ENCODE measurements at regions not wholly inside any gene's neighbourhood (a gene's known extent, or its start where the extent isn't known, plus 50 kb on each side); places are given as distances from the start of the nearest gene placed in this dataset.

DNA sequence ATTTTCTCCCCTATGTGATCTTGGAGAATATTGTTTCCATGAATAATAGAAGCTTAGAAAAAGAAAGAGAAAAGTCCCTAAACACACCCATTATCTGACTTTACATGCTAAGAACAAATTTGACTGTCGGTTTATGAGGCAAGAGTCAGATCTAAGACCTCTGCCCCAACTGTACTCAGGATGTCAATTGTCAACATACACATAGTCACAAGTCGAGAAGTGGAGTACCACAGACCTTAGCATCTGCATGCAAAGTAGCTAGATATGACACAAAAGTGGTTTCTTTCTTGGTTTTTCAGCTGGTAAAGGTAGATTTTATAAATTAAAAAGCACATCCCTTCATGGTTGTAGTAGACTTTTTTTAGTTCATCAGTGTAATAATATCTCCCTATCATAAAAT lies 97.2 kb upstream of the DPYD start:
- TF ChIP-seq, protein P1, sequence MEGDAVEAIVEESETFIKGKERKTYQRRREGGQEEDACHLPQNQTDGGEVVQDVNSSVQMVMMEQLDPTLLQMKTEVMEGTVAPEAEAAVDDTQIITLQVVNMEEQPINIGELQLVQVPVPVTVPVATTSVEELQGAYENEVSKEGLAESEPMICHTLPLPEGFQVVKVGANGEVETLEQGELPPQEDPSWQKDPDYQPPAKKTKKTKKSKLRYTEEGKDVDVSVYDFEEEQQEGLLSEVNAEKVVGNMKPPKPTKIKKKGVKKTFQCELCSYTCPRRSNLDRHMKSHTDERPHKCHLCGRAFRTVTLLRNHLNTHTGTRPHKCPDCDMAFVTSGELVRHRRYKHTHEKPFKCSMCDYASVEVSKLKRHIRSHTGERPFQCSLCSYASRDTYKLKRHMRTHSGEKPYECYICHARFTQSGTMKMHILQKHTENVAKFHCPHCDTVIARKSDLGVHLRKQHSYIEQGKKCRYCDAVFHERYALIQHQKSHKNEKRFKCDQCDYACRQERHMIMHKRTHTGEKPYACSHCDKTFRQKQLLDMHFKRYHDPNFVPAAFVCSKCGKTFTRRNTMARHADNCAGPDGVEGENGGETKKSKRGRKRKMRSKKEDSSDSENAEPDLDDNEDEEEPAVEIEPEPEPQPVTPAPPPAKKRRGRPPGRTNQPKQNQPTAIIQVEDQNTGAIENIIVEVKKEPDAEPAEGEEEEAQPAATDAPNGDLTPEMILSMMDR (IDR thresholded peaks at IDR 0.05; ENCODE audit: unreplicated experiment in 3 of 3), result no peak
- H3K27me3 Mint-ChIP-seq (ENCODE audit: low read depth), result no peaks in the 10 kb centered on the region
- H3K36me3 Mint-ChIP-seq (ENCODE audit: low read depth), result no peaks in the 10 kb centered on the region
- no peaks in the 10 kb centered on the region for H3K4me1 Mint-ChIP-seq
- H3K9me3 Mint-ChIP-seq, result no peaks in the 10 kb centered on the region
- H3K27ac Mint-ChIP-seq, result no peak overlapping the region
- H3K4me3 Mint-ChIP-seq, result no peak overlapping the region

DNA sequence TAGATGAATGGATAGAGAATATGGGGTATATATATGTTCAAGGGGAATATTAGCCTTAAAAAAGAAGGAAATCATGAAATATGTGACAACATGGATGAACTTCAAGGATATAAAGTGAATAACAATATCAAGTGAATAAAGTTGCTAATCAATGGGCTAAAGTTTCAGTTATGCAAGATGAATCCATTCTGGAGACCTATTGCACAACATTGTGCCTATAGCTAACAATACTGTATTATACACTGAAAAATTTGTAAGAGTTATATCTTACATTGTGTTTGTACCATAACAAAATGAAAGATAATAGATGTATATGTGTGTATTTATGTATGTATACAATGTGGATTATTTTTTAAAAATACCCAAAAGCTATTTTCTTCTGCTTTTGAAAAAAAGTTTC lies 96.3 kb upstream of the DPYD start:
- Mint-ChIP-seq H3K4me3 (no peak overlapping the region), H3K4me1 (no peaks in the 10 kb centered on the region), H3K27ac (no peak overlapping the region), H3K36me3 (ENCODE audit: low read depth) (no peaks in the 10 kb centered on the region), H3K9me3 (no peaks in the 10 kb centered on the region), H3K27me3 (ENCODE audit: low read depth) (peaks cover 3% of the 10 kb centered on the region)
- TF ChIP-seq, protein P1 (IDR thresholded peaks at IDR 0.05; ENCODE audit: unreplicated experiment in 3 of 3), result no peak

DNA sequence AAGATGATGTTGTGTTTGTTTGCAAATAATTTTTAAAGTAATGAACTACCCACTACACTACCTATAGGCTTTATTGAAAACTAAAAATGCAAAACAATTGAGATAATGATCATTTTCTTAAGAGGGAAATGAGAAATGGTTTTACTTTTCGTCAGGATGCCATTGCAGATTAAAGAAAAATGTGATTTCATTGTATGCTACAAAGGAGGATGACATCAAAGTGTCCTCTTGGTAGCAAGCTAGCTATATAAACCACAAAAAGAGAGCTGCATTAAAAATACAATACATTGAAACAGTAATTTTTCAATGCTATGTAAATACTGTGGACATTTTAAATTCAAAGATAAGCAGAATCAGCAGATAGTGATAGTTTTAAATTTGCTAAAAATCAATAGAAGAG lies 87.5 kb upstream of the DPYD start:
- Mint-ChIP-seq H3K4me3 (no peak overlapping the region), H3K27me3 (ENCODE audit: low read depth) (peaks cover 3% of the 10 kb centered on the region), H3K27ac (no peak overlapping the region), H3K4me1 (no peaks in the 10 kb centered on the region), H3K36me3 (ENCODE audit: low read depth) (no peaks in the 10 kb centered on the region), H3K9me3 (no peaks in the 10 kb centered on the region)
- TF ChIP-seq, protein P1 (IDR thresholded peaks at IDR 0.05; ENCODE audit: unreplicated experiment in 3 of 3), result no peak

DNA sequence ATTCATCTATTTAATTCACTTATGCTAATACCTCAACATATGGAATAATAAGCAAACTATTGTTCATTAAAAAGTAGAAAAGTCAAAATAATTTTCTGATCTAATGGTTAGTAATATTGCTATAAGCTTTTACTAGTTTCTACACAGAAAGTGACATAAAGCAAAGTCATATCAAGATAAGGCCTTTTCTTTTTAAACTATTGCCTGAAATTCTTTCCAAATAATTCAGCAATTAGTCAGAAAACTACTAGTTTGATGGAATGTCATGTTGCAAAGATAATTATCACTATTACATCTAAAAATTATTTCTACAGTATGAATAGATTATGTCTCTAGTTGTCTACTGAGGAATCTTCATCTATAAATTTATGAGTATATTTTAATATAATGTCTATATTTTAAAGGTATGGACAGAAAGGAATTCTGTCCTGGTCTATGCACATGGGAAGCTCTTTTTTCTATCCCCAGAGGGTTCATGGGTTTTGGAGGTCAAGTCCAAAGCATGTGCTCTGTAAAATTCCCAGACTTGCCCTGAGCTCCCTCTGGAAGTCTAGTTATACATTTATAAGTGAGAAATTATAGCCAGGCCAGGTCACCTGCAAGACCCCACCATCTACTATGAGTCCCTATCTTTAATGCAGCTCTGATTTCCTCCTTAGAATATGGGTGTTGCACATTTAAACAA lies 84.6 kb upstream of the DPYD start:
- H3K27me3 Mint-ChIP-seq (ENCODE audit: low read depth), result no peaks in the 10 kb centered on the region
- no peaks in the 10 kb centered on the region for H3K9me3 Mint-ChIP-seq
- H3K4me1 Mint-ChIP-seq, result no peaks in the 10 kb centered on the region
- H3K4me3 Mint-ChIP-seq, result no peak overlapping the region
- no peaks in the 10 kb centered on the region for H3K36me3 Mint-ChIP-seq (ENCODE audit: low read depth)
- peak overlapping the region in 1 of 3 experiments; percentile 57 for H3K27ac Mint-ChIP-seq
- TF ChIP-seq, protein P1 (IDR thresholded peaks at IDR 0.05; ENCODE audit: unreplicated experiment in 3 of 3), result no peak

DNA sequence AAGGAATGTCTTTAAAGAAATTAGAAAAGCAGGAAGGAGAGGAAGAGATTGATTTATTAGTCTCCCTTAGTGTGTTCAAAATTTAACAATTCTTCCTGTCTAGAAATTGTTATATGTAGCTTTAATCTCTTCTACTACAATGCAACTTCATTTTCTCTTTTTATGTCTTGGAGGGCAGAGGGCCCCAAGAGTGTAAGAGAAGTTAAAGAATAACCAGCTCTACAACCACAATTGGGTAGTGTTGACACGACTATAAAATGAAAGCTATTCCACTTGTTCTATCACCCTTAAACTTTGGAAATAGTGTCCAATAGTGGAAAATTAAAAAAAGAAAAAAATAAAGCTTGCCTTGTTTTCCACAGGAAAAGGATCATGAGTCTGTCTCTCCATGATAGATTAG lies 82.6 kb upstream of the DPYD start:
- H3K27ac Mint-ChIP-seq, result peak overlapping the region in 1 of 3 experiments; percentile 50
- no peak overlapping the region for H3K4me3 Mint-ChIP-seq
- TF ChIP-seq, protein P1 (IDR thresholded peaks at IDR 0.05; ENCODE audit: unreplicated experiment in 3 of 3), result no peak
- H3K27me3 Mint-ChIP-seq (ENCODE audit: low read depth), result no peaks in the 10 kb centered on the region
- H3K36me3 Mint-ChIP-seq (ENCODE audit: low read depth), result no peaks in the 10 kb centered on the region
- no peaks in the 10 kb centered on the region for H3K9me3 Mint-ChIP-seq
- no peaks in the 10 kb centered on the region for H3K4me1 Mint-ChIP-seq

DNA sequence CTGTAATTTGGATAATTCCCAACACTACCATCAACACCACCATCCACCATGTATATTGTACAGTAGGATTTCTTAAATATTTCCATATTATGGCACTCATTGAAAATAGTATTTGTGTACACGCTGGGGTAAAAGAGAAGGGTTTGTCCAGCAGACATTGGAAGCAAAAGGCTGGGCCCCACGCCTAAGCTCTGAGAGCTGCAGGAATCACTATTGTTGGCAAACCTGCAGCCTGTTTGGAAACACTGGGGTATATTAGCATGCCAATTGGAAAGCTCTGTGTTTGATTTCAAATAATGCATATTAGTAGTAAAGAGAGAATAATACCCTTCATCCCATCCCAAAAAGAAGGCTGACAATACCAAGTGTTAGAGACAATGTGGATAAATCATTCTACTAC lies 81.5 kb upstream of the DPYD start:
- Mint-ChIP-seq H3K4me1 (no peaks in the 10 kb centered on the region), H3K4me3 (no peak overlapping the region), H3K36me3 (ENCODE audit: low read depth) (no peaks in the 10 kb centered on the region), H3K27me3 (ENCODE audit: low read depth) (no peaks in the 10 kb centered on the region), H3K9me3 (no peaks in the 10 kb centered on the region), H3K27ac (no peak overlapping the region)
- TF ChIP-seq, protein P1 (IDR thresholded peaks at IDR 0.05; ENCODE audit: unreplicated experiment in 3 of 3), result no peak

All from nephron (organoid).